CD4-positive, CD25-positive, alpha-beta regulatory T cell (primary cell): ENCODE measurements at regions not wholly inside any gene's neighbourhood (a gene's known extent, or its start where the extent isn't known, plus 50 kb on each side); places are given as distances from the start of the nearest gene placed in this dataset.

Experiments used
- ATAC-seq, 2 donors: fragments of 150-1000 bp; cut with Tn5 transposase; one replicate each; pipeline ENCODE4 v1.10.0; 2021; ENCODE audit warnings: low read depth in 2 of 2, moderate number of reproducible peaks in 2 of 2, moderate library complexity in 1 of 2
- DNase-seq, 3 donors: peaks; one replicate each; pipeline versions ENCODE4 v3.0.0 to v3.0.0-alpha.2; 2012 to 2022; ENCODE audit warnings: mixed read lengths in 1 of 3
- H3K27ac ChIP-seq: one replicate; pipeline ENCODE4 v1.7.0; 2013; ENCODE audit warnings: mild to moderate bottlenecking, low read length; ENCODE audit not compliant: insufficient read depth, poor library complexity, severe bottlenecking
- H3K27me3 ChIP-seq: one replicate; pipeline ENCODE4 v1.7.0; 2013; ENCODE audit warnings: low read length; ENCODE audit not compliant: control insufficient read depth, insufficient read depth
- H3K36me3 ChIP-seq: one replicate; pipeline ENCODE4 v1.7.0; 2013; ENCODE audit warnings: mild to moderate bottlenecking, low read length, moderate library complexity; ENCODE audit not compliant: control insufficient read depth, insufficient read depth
- H3K4me1 ChIP-seq: 2 replicates; pipeline ENCODE4 v1.7.0; 2013; ENCODE audit warnings: mild to moderate bottlenecking, low read length; ENCODE audit not compliant: insufficient read depth, control insufficient read depth, poor library complexity, severe bottlenecking
- H3K4me3 ChIP-seq: one replicate; pipeline ENCODE4 v1.7.0; 2013; ENCODE audit warnings: low read depth, mild to moderate bottlenecking, low read length, moderate library complexity
- H3K9me3 ChIP-seq, 2 experiments: 1 replicate in 1 of 2; 2 replicates in 1 of 2; pipeline ENCODE4 v1.7.0; 2013; ENCODE audit warnings: low read length in 2 of 2, mild to moderate bottlenecking in 1 of 2, moderate library complexity in 1 of 2; ENCODE audit not compliant: control insufficient read depth in 2 of 2
- H3K27ac Mint-ChIP-seq, 3 donors: one replicate each; pipeline ENCODE4 v1.8.0; 2020 to 2022; ENCODE audit warnings: mild to moderate bottlenecking in 3 of 3, mixed read lengths in 3 of 3, moderate library complexity in 2 of 3
- H3K27me3 Mint-ChIP-seq: one replicate; pipeline ENCODE4 v1.8.0; 2022; ENCODE audit warnings: mild to moderate bottlenecking, mixed read lengths
- H3K36me3 Mint-ChIP-seq: one replicate; pipeline ENCODE4 v1.8.0; 2020; ENCODE audit warnings: mixed read lengths
- H3K4me1 Mint-ChIP-seq, 4 donors: one replicate each; pipeline ENCODE4 v1.8.0; 2020 to 2022; ENCODE audit warnings: mixed read lengths in 4 of 4, mild to moderate bottlenecking in 1 of 4
- H3K4me3 Mint-ChIP-seq, 4 donors: one replicate each; pipeline ENCODE4 v1.8.0; 2020 to 2022; ENCODE audit warnings: mild to moderate bottlenecking in 4 of 4, mixed read lengths in 4 of 4, moderate library complexity in 3 of 4
- H3K9me3 Mint-ChIP-seq, 7 donors: one replicate each; pipeline ENCODE4 v1.8.0; 2020 to 2022; ENCODE audit warnings: mixed read lengths in 7 of 7, mild to moderate bottlenecking in 3 of 7, moderate library complexity in 2 of 7

- Histone ChIP-seq H3K9me3 (peaks cover 0 to 2% of the 10 kb centered on the region in 2 experiments), H3K27me3 (peaks cover 3% of the 10 kb centered on the region), H3K4me3 (no peak overlapping the region), H3K27ac (no peak overlapping the region), H3K36me3 (no peaks in the 10 kb centered on the region), H3K4me1 (no peaks in the 10 kb centered on the region)
- H3K4me1 Mint-ChIP-seq: peaks cover 0 to 4% (median 3%) of the 10 kb centered on the region in 4 donors
- peaks cover 0 to 17% (median 7%) of the 10 kb centered on the region in 7 donors for H3K9me3 Mint-ChIP-seq
- peaks cover 28% of the 10 kb centered on the region for H3K27me3 Mint-ChIP-seq
- no peak overlapping the region for H3K4me3 Mint-ChIP-seq
- no peaks in the 10 kb centered on the region for H3K36me3 Mint-ChIP-seq
- no peak overlapping the region for H3K27ac Mint-ChIP-seq
- ATAC-seq: no peak
- no peak for DNase-seq
Observed at GRCh38 chr17:27376637-27377547, 79.4 kb upstream of the KSR1 start.

- H3K27me3 ChIP-seq: peaks cover 3% of the 10 kb centered on the region
- Mint-ChIP-seq H3K36me3 (no peaks in the 10 kb centered on the region), H3K4me1 (peaks cover 0 to 4% (median 3%) of the 10 kb centered on the region in 4 donors), H3K27ac (peak overlapping the region in 1 of 3 donors; percentile 24), H3K27me3 (peaks cover 21% of the 10 kb centered on the region), H3K4me3 (no peak overlapping the region), H3K9me3 (peaks cover 0 to 8% (median 2%) of the 10 kb centered on the region in 7 donors)
- no peaks in the 10 kb centered on the region for H3K4me1 ChIP-seq
- no peak overlapping the region for H3K27ac ChIP-seq
- H3K9me3 ChIP-seq: no peaks in the 10 kb centered on the region
- no peak overlapping the region for H3K4me3 ChIP-seq
- DNase-seq: no peak
- ATAC-seq: no peak
- H3K36me3 ChIP-seq: no peaks in the 10 kb centered on the region
Observed at GRCh38 chr17:27378482-27379175, 77.6 kb upstream of the KSR1 start.

DNA sequence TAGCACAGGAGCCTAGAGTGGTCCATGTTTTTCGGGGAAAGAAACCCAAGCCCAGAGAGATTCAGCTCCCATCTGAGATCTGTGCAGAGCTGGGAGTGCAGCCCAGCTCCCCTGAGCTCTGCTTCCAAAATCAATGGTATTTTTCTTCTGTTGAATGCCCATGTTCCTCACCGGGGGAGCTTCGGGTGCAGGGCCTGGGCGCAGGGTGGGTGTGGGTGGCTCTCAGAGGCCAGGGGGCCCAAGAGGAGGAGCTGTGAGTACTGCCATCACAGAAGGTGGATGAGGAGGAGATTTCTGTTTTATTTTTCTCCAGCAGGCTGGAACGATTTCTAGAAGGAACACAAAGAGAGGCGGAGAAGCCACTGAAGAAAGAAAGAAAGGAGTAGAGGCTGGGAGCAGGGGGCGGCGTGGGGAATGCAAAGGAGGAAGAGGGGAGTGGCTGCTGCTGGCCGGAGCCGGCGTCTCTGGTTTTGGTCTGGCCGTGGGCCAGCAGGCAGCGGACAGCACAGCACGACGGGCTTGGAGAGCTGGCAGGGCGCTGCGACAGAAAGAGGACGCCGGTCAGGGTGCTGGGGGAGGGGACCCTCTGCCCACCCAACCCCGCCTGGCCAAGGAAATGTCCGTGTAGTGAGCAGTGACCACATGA, 76.2 kb upstream of the KSR1 start:
- Mint-ChIP-seq H3K27ac (no peak overlapping the region), H3K36me3 (no peaks in the 10 kb centered on the region), H3K27me3 (peaks cover 21% of the 10 kb centered on the region), H3K4me1 (peaks cover 0 to 4% (median 3%) of the 10 kb centered on the region in 4 donors), H3K4me3 (no peak overlapping the region), H3K9me3 (peaks cover 0 to 2% (median 0%) of the 10 kb centered on the region in 7 donors)
- ATAC-seq: no peak
- no peaks in the 10 kb centered on the region for H3K9me3 ChIP-seq
- DNase-seq: no peak
- no peaks in the 10 kb centered on the region for H3K4me1 ChIP-seq
- H3K27me3 ChIP-seq: peaks cover 3% of the 10 kb centered on the region
- H3K4me3 ChIP-seq: no peak overlapping the region
- H3K36me3 ChIP-seq: no peaks in the 10 kb centered on the region
- no peak overlapping the region for H3K27ac ChIP-seq

DNA sequence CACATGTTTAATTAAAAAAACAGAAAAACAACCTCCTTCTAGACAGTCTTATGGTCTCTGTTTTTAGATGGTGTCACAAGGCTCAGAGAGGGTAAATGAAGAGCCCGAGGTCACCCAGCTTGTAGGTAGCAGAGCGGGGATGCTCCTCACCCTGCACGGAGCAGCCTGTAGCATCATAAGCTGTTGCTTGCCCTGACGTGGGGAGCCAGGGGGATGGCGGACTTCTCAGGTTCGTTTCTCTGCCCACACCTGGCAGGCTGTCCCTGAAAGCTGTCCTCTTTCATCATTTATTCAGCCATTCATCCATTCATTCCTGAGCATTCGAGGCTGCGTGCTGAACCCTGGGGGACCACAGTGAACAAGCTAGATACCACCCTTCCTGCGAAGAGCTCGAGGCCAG, 75.7 kb upstream of the KSR1 start:
- H3K36me3 Mint-ChIP-seq: no peaks in the 10 kb centered on the region
- DNase-seq: no peak
- Histone ChIP-seq H3K4me3 (no peak overlapping the region), H3K27ac (no peak overlapping the region), H3K27me3 (peaks cover 3% of the 10 kb centered on the region), H3K9me3 (no peaks in the 10 kb centered on the region), H3K4me1 (no peaks in the 10 kb centered on the region), H3K36me3 (no peaks in the 10 kb centered on the region)
- no peak for ATAC-seq
- no peak overlapping the region for H3K27ac Mint-ChIP-seq
- no peak overlapping the region for H3K4me3 Mint-ChIP-seq
- peaks cover 0 to 2% (median 0%) of the 10 kb centered on the region in 7 donors for H3K9me3 Mint-ChIP-seq
- peaks cover 0 to 4% (median 3%) of the 10 kb centered on the region in 4 donors for H3K4me1 Mint-ChIP-seq
- peaks cover 21% of the 10 kb centered on the region for H3K27me3 Mint-ChIP-seq

- peak; percentile 79 to 82 for ATAC-seq
- no peaks in the 10 kb centered on the region for H3K36me3 Mint-ChIP-seq
- Histone ChIP-seq H3K4me1 (no peaks in the 10 kb centered on the region), H3K27ac (no peak overlapping the region), H3K27me3 (peaks cover 3% of the 10 kb centered on the region), H3K9me3 (no peaks in the 10 kb centered on the region), H3K36me3 (no peaks in the 10 kb centered on the region), H3K4me3 (no peak overlapping the region)
- H3K27ac Mint-ChIP-seq: no peak overlapping the region
- peak; percentile 59 to 80 (median 67) for DNase-seq
- peaks cover 21% of the 10 kb centered on the region for H3K27me3 Mint-ChIP-seq
- no peak overlapping the region for H3K4me3 Mint-ChIP-seq
- H3K4me1 Mint-ChIP-seq: peaks cover 0 to 4% (median 3%) of the 10 kb centered on the region in 4 donors
- H3K9me3 Mint-ChIP-seq: peaks cover 0 to 2% (median 0%) of the 10 kb centered on the region in 7 donors
Observed at GRCh38 chr17:27381007-27381501, 75.2 kb upstream of the KSR1 start.

- Histone ChIP-seq H3K4me3 (no peak overlapping the region), H3K4me1 (no peaks in the 10 kb centered on the region), H3K27ac (no peak overlapping the region), H3K9me3 (no peaks in the 10 kb centered on the region), H3K36me3 (no peaks in the 10 kb centered on the region), H3K27me3 (peaks cover 3% of the 10 kb centered on the region)
- Mint-ChIP-seq H3K4me1 (peaks cover 0 to 4% (median 3%) of the 10 kb centered on the region in 4 donors), H3K27ac (no peak overlapping the region), H3K27me3 (peaks cover 21% of the 10 kb centered on the region), H3K36me3 (no peaks in the 10 kb centered on the region), H3K4me3 (no peak overlapping the region), H3K9me3 (peaks cover 0 to 2% (median 0%) of the 10 kb centered on the region in 7 donors)
- no peak for ATAC-seq
- no peak for DNase-seq
Observed at GRCh38 chr17:27382025-27382424, 74.2 kb upstream of the KSR1 start.

DNA sequence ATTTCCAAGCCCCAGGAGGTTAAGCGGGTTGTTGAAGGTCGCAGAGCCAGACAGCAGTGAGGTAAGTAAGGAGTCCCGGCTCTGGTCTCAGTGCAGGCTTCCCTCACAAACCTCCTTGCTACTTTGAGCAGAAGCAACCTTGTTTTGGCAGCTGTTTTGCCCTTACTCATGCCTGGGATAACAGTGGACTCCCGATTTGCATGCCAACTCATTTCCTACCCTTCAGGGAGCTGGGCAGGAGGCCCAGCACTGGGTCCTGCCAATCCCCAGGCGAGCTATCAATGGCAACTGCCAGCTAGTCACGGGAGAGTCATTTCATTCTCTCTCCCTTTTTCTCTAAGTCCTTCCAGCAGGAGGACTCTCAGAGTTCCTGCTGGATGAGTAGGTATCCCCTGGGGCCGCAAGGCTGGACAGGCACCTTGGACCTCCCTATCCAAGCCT, 72.0 kb upstream of the KSR1 start:
- H3K36me3 ChIP-seq: no peaks in the 10 kb centered on the region
- Mint-ChIP-seq H3K9me3 (peaks cover 0 to 2% (median 0%) of the 10 kb centered on the region in 7 donors), H3K27ac (no peak overlapping the region), H3K4me1 (peaks cover under 1 to 6% (median 2%) of the 10 kb centered on the region in 4 donors), H3K27me3 (peaks cover 16% of the 10 kb centered on the region), H3K4me3 (no peak overlapping the region), H3K36me3 (no peaks in the 10 kb centered on the region)
- DNase-seq: no peak
- no peak overlapping the region for H3K27ac ChIP-seq
- H3K9me3 ChIP-seq: no peaks in the 10 kb centered on the region
- H3K27me3 ChIP-seq: peaks cover 1% of the 10 kb centered on the region
- ATAC-seq: no peak
- no peaks in the 10 kb centered on the region for H3K4me1 ChIP-seq
- H3K4me3 ChIP-seq: no peak overlapping the region
